Neuronal stem cell (in vitro differentiated cells): ENCODE measurements at regions not wholly inside any gene's neighbourhood (a gene's known extent, or its start where the extent isn't known, plus 50 kb on each side); places are given as distances from the start of the nearest gene placed in this dataset.

Source experiments
- DNase-seq: peaks from one replicate; pipeline ENCODE4 v3.0.0-alpha.2; 2013; ENCODE audit warnings: low spot score
- H2AFZ ChIP-seq: one replicate; pipeline ENCODE4 v1.6.1; 2013; ENCODE audit warnings: mild to moderate bottlenecking, low read length, inconsistent platforms
- H2AK5ac ChIP-seq: 2 replicates; pipeline ENCODE4 v1.6.1; 2013; ENCODE audit warnings: low read depth, mild to moderate bottlenecking, inconsistent platforms, low read length, moderate library complexity, mixed read lengths
- H2BK120ac ChIP-seq: 2 replicates; pipeline ENCODE4 v1.6.1; 2013; ENCODE audit warnings: low read depth, mild to moderate bottlenecking, inconsistent platforms, low read length, moderate library complexity, mixed read lengths
- H2BK12ac ChIP-seq: one replicate; pipeline ENCODE4 v1.6.1; 2013; ENCODE audit warnings: low read length, inconsistent platforms
- H2BK15ac ChIP-seq: 2 replicates; pipeline ENCODE4 v1.6.1; 2013; ENCODE audit warnings: mild to moderate bottlenecking, low read length, inconsistent platforms, mixed read lengths
- H2BK5ac ChIP-seq: one replicate; pipeline ENCODE4 v1.6.1; 2013; ENCODE audit warnings: inconsistent platforms, mild to moderate bottlenecking, low read length, moderate library complexity
- H3K14ac ChIP-seq: one replicate; pipeline ENCODE4 v1.6.1; 2013; ENCODE audit warnings: low read length, inconsistent platforms
- H3K18ac ChIP-seq: 2 replicates; pipeline ENCODE4 v1.6.1; 2013; ENCODE audit warnings: low read length, inconsistent platforms
- H3K23ac ChIP-seq: 2 replicates; pipeline ENCODE4 v1.6.1; 2013; ENCODE audit warnings: low read depth, mild to moderate bottlenecking, mixed read lengths, low read length, inconsistent platforms; ENCODE audit not compliant: poor library complexity
- H3K27ac ChIP-seq: replicated peaks from 3 replicates; pipeline ENCODE4 v1.5.1; 2013; ENCODE audit warnings: low read length, inconsistent platforms
- H3K27me3 ChIP-seq, 3 experiments: 2 replicates each; pipeline ENCODE4 v1.6.1; 2013; ENCODE audit warnings: low read length in 3 of 3, mild to moderate bottlenecking in 2 of 3, inconsistent platforms in 1 of 3, low read depth in 1 of 3, mixed read lengths in 1 of 3, moderate library complexity in 1 of 3; ENCODE audit not compliant: control insufficient read depth in 3 of 3, insufficient read depth in 3 of 3
- H3K36me3 ChIP-seq, 2 donors: replicated peaks in 1 of 2; 2 replicates each; pipeline ENCODE4 v1.6.1; 2013; ENCODE audit warnings: low read length in 2 of 2; ENCODE audit not compliant: control insufficient read depth in 2 of 2, insufficient read depth in 2 of 2
- H3K4ac ChIP-seq: 2 replicates; pipeline ENCODE4 v1.6.1; 2013; ENCODE audit warnings: inconsistent platforms, mild to moderate bottlenecking, low read length, moderate library complexity
- H3K4me1 ChIP-seq, 2 donors: 1 replicate in 1 of 2; 2 replicates in 1 of 2; pipeline ENCODE4 v1.6.1; 2013; ENCODE audit warnings: low read length in 2 of 2, low read depth in 1 of 2; ENCODE audit not compliant: control insufficient read depth in 2 of 2, insufficient read depth in 1 of 2
- H3K4me2 ChIP-seq: one replicate; pipeline ENCODE4 v1.6.1; 2013; ENCODE audit warnings: mild to moderate bottlenecking, low read length, inconsistent platforms; ENCODE audit not compliant: insufficient read depth, poor library complexity, severe bottlenecking
- H3K4me3 ChIP-seq, 2 donors: 2 replicates each; pipeline ENCODE4 v1.5.1; 2013; ENCODE audit warnings: low read length in 2 of 2, mild to moderate bottlenecking in 2 of 2, inconsistent platforms in 1 of 2, moderate library complexity in 1 of 2
- H3K79me1 ChIP-seq: one replicate; pipeline ENCODE4 v1.6.1; 2013; ENCODE audit warnings: low read depth, mild to moderate bottlenecking, inconsistent platforms, low read length, moderate library complexity
- H3K9ac ChIP-seq: one replicate; pipeline ENCODE4 v1.6.1; 2013; ENCODE audit warnings: mild to moderate bottlenecking, low read depth, low read length, inconsistent platforms; ENCODE audit not compliant: poor library complexity
- H3K9me3 ChIP-seq, 2 donors: replicated peaks in 1 of 2; 2 replicates each; pipeline versions ENCODE3 to v1.6.1; 2013; ENCODE audit warnings: low read length in 2 of 2, mild to moderate bottlenecking in 2 of 2, inconsistent platforms in 1 of 2, low read depth in 1 of 2, mixed read lengths in 1 of 2, moderate library complexity in 1 of 2; ENCODE audit not compliant: control insufficient read depth in 2 of 2, insufficient read depth in 1 of 2
- H4K8ac ChIP-seq: one replicate; pipeline ENCODE4 v1.6.1; 2013; ENCODE audit warnings: low read depth, mild to moderate bottlenecking, inconsistent platforms, low read length, moderate library complexity
- H4K91ac ChIP-seq: one replicate; pipeline ENCODE4 v1.6.1; 2013; ENCODE audit warnings: low read length, low read depth, mild to moderate bottlenecking, inconsistent platforms; ENCODE audit not compliant: poor library complexity
- WGBS, 2 donors: extraction: QIAGEN DNeasy Blood & Tissue Kit; methylation state at CpG; one replicate each; pipeline ENCODE4 v1.1.7; 2013; ENCODE audit warnings: missing lambda C conversion rate in 2 of 2, mixed read lengths in 1 of 2; ENCODE audit not compliant: insufficient read length in 2 of 2, insufficient replicate concordance in 1 of 2; ENCODE audit errors: extremely low coverage in 2 of 2; 5-methylcytosine and 5-hydroxymethylcytosine counted together

DNA sequence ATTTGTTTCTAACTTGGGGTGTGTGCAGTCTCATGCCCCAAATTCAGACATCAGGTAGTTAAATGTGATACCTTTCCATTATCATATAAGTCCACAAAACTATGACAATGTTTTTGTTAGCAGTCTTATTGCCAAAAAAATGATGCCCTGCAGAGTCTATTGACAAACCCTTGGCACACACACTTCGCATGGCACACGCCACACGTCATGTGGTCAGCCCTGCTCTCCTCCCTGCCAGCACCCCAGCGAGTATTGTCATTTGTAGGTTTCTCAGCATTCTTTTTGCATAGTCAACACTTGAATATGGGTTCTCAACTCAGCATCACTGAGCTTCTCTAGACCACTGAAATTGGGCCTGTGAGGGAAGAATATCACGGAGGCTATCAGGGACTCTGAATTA is 356.0 kb downstream of the INHBA start:
- WGBS, 2 donors = no CpG with 5 or more reads among the region's 5 CpGs
- Histone ChIP-seq H3K4me1 (no peaks in the 10 kb centered on the region), H2BK12ac (no peak overlapping the region), H3K27me3 (no peaks in the 10 kb centered on the region), H3K27ac (no peak overlapping the region), H3K79me1 (no peaks in the 10 kb centered on the region), H2AK5ac (no peak overlapping the region), H3K14ac (no peak overlapping the region), H3K4ac (no peak overlapping the region), H2BK5ac (no peak overlapping the region), H3K18ac (no peak overlapping the region), H2BK120ac (no peak overlapping the region), H2BK15ac (no peak overlapping the region), H4K8ac (no peak overlapping the region), H3K9me3 (no peaks in the 10 kb centered on the region), H3K23ac (no peak overlapping the region), H3K4me3 (no peak overlapping the region), H4K91ac (no peak overlapping the region), H3K4me2 (no peak overlapping the region), H2AFZ (no peak overlapping the region), H3K9ac (no peak overlapping the region), H3K36me3 (no peaks in the 10 kb centered on the region)
- DNase-seq = no peak

DNA sequence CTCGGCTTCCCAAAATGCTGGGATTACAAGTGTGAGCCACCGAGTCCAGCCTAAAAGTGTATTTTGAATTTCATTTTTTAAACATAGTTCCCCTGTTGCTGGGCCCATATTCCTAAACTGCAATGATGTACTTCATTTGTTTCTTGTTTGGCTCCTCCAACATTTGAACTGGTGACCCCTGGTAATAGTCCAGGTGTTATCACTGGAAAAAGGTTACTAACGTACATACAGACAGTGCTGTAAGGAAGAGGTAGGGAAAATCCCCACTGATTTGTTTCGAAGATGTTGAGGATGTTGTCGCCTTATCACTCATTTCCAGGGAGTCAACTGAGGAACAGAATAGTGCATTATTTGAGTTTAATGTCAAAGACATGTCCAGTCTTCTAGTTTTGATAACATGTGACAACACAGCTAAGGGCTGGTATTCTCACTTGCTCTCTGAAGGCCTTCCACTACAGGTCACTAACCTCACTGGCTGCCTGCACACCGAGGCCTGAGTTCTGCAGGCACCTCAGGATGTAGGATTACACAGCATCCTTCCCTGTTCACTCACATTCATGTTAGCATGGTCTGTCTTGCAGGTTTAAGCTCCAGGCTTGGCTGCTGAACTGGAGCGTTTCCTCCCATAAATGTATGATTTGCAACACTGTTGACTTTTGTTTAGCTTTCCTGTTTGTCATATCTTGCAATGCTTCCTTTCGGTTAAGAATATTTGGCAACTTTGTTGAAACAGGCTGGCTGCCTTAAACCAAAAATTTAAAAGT is 362.8 kb downstream of the INHBA start:
- Histone ChIP-seq H2BK120ac (no peak overlapping the region), H3K4ac (no peak overlapping the region), H3K36me3 (no peaks in the 10 kb centered on the region), H3K23ac (no peak overlapping the region), H3K4me1 (no peaks in the 10 kb centered on the region), H3K9me3 (no peaks in the 10 kb centered on the region), H2BK5ac (no peak overlapping the region), H3K27ac (no peak overlapping the region), H3K4me2 (no peak overlapping the region), H3K27me3 (no peaks in the 10 kb centered on the region), H3K18ac (no peak overlapping the region), H3K4me3 (no peak overlapping the region), H4K8ac (no peak overlapping the region), H3K14ac (no peak overlapping the region), H2BK12ac (no peak overlapping the region), H2AFZ (no peak overlapping the region), H3K79me1 (no peaks in the 10 kb centered on the region), H3K9ac (no peak overlapping the region), H4K91ac (no peak overlapping the region), H2AK5ac (no peak overlapping the region), H2BK15ac (no peak overlapping the region)
- DNase-seq = no peak
- WGBS, 2 donors = no CpG with 5 or more reads among the region's 8 CpGs

DNA sequence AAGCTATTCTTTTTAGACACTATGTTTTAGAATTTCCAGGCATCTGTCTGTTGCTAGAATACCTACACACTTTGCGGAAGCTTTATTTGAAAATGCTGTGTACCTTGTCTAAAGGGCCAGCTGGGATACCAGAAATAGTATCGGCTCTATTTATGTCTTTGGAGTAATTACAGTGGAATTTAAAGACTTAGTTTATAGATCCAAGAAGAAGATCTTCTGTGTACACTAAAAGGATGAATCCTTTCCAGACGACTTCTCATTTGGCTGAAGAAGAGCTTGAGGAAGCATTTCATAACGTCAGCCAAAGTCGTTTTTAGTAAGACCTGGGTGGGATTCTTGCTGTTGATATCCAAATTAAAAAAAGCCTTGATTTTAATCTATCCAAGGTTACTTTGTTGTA is 365.9 kb downstream of the INHBA start:
- DNase-seq = no peak
- Histone ChIP-seq H3K4me2 (no peak overlapping the region), H2BK12ac (no peak overlapping the region), H3K14ac (no peak overlapping the region), H3K9me3 (no peaks in the 10 kb centered on the region), H3K27ac (no peak overlapping the region), H4K8ac (no peak overlapping the region), H2AK5ac (no peak overlapping the region), H3K4ac (no peak overlapping the region), H3K9ac (no peak overlapping the region), H2BK120ac (no peak overlapping the region), H2BK15ac (no peak overlapping the region), H4K91ac (no peak overlapping the region), H2BK5ac (no peak overlapping the region), H3K23ac (no peak overlapping the region), H3K18ac (no peak overlapping the region), H3K27me3 (no peaks in the 10 kb centered on the region), H3K36me3 (no peaks in the 10 kb centered on the region), H3K79me1 (no peaks in the 10 kb centered on the region), H2AFZ (peak overlapping the region; percentile 3), H3K4me1 (no peaks in the 10 kb centered on the region), H3K4me3 (no peak overlapping the region)
- no CpG with 5 or more reads among the region's 5 CpGs for WGBS, 2 donors

DNA sequence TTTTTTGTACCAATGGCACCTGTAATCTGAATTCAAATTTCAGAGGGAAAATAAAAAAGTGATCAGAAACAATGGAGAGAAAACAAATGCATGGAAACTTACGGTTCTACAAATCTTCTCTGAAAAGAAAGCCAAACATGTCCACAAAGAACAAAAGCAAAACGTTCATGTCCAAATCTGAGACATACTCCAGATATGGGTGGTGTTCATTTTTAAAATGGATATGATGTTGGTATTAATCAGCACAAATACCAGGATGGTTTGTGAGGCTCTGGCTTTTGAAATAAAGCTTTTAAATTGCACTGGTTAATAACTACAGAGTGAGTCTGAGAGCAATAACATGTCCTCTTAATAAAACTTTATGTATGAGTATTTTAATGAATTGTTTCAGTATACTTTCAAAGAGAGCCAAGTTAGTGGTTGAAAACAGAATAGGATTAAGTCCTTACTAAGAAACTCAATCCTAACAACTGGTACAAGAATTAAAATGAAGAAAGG is 366.4 kb downstream of the INHBA start:
- Histone ChIP-seq H4K8ac (no peak overlapping the region), H3K9me3 (no peaks in the 10 kb centered on the region), H3K23ac (no peak overlapping the region), H3K4ac (no peak overlapping the region), H2BK5ac (no peak overlapping the region), H3K18ac (no peak overlapping the region), H3K36me3 (no peaks in the 10 kb centered on the region), H2BK12ac (no peak overlapping the region), H2BK15ac (no peak overlapping the region), H3K27ac (no peak overlapping the region), H3K14ac (no peak overlapping the region), H2BK120ac (no peak overlapping the region), H3K27me3 (no peaks in the 10 kb centered on the region), H3K9ac (no peak overlapping the region), H2AK5ac (no peak overlapping the region), H3K79me1 (no peaks in the 10 kb centered on the region), H4K91ac (no peak overlapping the region), H3K4me3 (no peak overlapping the region), H2AFZ (no peak overlapping the region), H3K4me1 (no peaks in the 10 kb centered on the region), H3K4me2 (no peak overlapping the region)
- WGBS, 2 donors = no CpG with 5 or more reads among the region's 2 CpGs
- no peak for DNase-seq
